Medulla oblongata (tissue), 1 donor: ENCODE measurements at regions not wholly inside any gene's neighbourhood (a gene's known extent, or its start where the extent isn't known, plus 50 kb on each side); places are given as distances from the start of the nearest gene placed in this dataset.
"Not testable (repeated sequence)": the region's sequence is repeated elsewhere in the genome, so short reads cannot be mapped to it uniquely, and the experiment has no call there.

Experiments used
- DNase-seq: peaks from one replicate; pipeline ENCODE4 v3.0.0-alpha.2; 2015; ENCODE audit errors: extremely low spot score

DNA sequence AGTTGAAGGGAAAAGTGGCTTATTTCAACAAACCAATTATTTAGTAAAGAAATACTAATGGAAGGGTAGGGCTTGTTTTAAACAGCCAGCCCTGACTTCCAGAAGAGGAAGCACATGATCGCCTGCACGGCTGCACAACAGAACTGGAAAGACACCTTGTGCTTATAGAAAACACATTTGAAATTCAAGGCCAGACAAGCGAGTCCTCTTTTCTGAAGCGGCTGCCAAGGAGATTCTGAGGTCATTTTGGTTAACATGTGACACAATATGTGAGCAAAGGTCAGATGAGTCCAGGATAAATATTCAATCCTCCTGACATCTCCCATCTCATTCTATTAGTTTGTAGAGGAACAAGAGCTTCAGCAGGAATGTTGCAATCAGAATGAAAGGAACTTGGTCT, 461.4 kb upstream of the ST8SIA4 start:
- DNase-seq = peak; percentile 4

DNA sequence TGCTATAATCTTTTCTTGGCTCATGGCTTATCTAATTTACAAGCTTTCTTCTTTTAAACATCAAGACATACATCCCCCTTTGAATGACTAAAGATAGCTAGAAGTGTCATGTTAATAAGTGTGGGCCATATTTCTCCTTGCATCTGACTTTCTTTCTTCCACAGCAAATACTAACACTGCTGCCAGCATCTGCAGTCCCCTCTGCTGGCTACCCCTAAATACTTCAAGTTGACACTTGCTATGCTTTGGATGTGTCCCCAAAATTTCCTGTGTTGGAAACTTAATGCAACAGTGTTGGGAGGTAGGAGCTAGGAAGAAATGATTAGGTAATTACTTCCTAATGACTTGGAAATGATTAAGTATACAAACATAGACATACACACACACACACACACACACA, 459.0 kb upstream of the ST8SIA4 start:
- no peak for DNase-seq

GRCh38 chr5:101346906-101347305, 443.8 kb upstream of the ST8SIA4 start:
- no peak for DNase-seq

GRCh38 chr5:101346447-101346846, 443.4 kb upstream of the ST8SIA4 start:
- no peak for DNase-seq

- DNase-seq = no peak
Measured at GRCh38 chr5:101338226-101338625, 435.1 kb upstream of the ST8SIA4 start.

DNA sequence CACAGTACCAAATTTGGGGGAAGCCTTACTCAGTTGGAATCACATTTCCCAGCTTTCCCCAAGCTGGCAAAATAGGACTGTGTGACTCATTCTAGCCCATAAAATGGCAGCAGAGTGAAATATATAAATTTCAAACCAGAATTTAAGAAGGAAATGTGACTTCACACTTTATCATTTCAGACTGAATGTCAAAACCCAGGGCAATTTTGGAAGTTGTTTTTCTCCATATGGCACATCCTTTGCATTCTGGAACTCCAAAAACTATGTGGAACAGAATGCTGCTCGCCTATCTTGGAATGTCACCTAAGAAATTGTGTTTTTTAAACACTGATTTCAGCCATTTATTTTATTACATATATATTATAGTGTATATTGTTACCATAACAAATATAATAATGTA, 424.7 kb upstream of the ST8SIA4 start:
- no peak for DNase-seq

GRCh38 chr5:101326766-101327165, 423.7 kb upstream of the ST8SIA4 start:
- DNase-seq = no peak

GRCh38 chr5:101316401-101316800, 413.3 kb upstream of the ST8SIA4 start:
- DNase-seq = not testable (repeated sequence)

DNA sequence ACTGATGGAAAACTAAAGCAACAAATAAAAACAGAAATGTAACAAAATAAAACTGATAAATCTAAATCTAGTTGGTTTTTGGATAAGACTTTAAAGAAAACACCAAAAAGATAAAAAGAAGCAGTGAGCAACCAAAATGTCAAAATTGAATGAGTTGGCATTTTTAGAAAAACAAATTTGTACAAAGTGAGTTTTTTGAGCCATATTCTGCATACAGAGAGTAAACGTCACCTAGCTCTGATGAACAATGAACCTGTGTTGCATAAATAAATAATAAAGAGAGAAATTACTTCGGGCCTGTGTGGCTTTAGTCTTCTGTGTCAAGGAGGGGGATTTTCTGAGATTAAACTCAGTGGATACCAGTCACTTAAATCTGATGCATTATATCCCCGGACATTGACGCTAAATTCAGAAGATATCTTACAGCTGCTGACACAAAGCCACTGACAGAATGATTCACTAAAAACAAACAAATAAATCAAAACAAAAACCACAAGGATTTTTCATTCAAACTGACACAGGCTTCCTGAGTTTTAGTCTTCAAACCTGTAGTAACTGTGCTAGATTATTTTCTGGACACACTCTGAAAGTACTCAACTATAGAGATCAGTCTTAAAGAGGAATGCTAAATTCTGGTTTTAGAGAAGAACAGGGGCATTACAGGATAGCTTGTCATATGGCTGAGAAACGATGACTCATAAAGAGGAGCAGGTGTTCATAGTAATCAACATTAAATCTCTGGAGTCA, 403.5 kb upstream of the ST8SIA4 start:
- no peak for DNase-seq

GRCh38 chr5:101296477-101296876, 393.4 kb upstream of the ST8SIA4 start:
- no peak for DNase-seq

DNA sequence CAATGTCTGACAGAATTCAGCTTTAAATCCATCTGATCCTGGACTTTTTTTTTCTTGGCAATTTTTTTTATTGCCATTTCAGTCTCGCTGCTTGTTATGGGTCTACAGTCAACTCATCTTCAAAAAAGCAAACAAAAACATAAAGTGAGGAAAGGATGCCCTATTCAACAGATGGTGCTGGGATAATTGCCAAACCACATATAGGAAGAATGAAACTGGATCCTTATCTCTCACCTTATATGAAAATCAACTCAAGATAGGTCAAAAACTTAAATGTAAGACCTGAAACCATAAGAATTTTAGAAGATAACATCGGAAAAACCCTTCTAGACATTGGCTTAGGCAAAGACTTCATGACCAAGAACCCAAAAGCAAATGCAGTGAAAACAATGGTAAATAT, 389.1 kb upstream of the ST8SIA4 start:
- DNase-seq = no peak

DNA sequence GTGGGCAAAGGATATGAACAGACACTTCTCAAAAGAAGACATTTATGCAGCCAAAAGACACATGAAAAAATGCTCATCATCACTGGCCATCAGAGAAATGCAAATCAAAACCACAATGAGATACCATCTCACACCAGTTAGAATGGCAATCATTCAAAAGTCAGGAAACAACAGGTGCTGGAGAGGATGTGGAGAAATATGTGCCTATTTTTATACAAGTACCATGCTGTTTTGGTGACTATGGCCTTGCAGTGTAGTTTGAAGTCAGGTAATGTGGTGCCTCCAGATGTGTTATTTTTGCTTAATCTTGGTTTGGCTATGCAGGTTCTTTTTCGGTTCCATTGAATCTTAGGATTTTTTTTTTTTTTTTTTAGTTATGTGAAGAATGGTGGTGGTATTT, 387.7 kb upstream of the ST8SIA4 start:
- DNase-seq = not testable (repeated sequence)

- no peak for DNase-seq
Measured at GRCh38 chr5:101288633-101289032, 385.6 kb upstream of the ST8SIA4 start.

GRCh38 chr5:101284736-101285375, 381.8 kb upstream of the ST8SIA4 start:
- DNase-seq = no peak

DNA sequence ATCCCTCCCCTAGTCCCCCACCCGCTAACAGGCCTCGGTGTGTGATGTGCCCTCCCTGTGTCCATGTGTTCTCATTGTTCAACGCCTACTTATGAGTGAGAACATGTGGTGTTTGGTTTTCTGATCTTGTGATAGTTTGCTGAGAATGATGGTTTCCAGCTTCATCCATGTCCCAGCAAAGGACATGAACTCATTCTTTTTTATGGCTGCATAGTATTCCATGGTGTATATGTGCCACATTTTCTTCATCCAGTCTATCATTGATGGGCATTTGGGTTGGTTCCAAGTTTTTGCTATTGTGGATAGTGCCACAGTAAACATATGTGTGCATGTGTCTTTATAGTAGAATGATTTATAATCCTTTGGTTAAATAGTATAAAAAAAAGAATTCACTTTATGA, 380.9 kb upstream of the ST8SIA4 start:
- DNase-seq = not testable (repeated sequence)

DNA sequence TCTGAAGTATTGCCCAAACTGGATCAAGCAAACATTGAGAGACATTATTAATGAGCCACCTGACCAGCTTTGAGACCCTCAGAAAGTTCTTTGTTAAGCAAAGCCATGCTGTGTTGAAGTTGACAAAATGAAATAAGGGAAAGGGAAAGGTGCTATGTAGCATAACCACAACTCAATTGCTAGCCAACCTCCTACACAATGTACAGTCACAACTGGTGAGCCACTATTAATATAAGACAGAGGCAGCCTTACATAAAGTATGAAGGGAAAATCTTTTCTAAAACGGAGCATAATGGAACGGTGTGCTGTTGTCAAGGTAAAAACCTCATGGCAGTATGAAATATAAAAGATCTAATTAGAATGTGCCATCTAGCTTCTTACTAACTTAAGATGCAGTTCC, 375.8 kb upstream of the ST8SIA4 start:
- DNase-seq = no peak

GRCh38 chr5:101278011-101278687, 375.1 kb upstream of the ST8SIA4 start:
- no peak for DNase-seq

DNA sequence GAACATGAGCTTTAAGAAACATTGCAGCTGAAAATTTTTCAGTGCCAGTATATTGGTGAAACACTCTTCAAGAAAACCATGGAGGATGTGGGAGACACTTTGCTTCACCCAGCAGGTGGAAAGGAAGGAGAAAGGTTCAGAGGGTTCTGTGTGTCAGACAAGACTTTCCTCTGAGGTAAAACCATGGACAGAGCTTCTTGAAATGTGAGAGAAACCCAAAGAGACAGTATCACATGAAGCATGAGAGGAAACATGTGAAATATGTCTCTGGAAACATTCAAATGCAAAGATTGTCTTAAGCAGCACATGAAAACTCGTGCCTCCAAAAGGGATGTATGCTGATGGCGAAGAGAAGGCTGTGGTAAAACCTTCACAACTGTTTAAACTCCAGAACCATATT, 368.9 kb upstream of the ST8SIA4 start:
- no peak for DNase-seq

DNA sequence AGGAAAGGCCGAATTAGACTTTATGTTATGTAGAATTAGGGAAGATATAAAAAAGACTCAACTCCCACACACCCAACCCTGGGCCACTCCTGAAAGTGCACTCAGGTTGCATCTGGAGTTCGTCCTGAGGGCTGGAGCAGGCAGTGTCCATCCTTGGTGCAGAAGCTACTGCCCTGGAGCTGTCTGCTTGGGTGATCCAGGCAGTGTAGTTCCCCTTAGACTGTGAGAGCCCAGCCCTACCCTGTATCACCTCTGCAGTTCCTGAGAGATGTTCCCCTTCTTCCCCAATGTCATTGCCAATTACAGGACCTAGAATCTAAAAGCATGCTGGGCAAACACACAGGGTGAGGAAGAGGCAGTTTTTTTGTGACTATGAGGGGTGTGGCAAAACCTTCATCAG, 368.3 kb upstream of the ST8SIA4 start:
- DNase-seq = no peak

- DNase-seq = no peak
Measured at GRCh38 chr5:101260857-101261256, 357.8 kb upstream of the ST8SIA4 start.

- DNase-seq = no peak
Measured at GRCh38 chr5:101253096-101253495, 350.0 kb upstream of the ST8SIA4 start.

- no peak for DNase-seq
Measured at GRCh38 chr5:101244621-101245020, 341.5 kb upstream of the ST8SIA4 start.

DNA sequence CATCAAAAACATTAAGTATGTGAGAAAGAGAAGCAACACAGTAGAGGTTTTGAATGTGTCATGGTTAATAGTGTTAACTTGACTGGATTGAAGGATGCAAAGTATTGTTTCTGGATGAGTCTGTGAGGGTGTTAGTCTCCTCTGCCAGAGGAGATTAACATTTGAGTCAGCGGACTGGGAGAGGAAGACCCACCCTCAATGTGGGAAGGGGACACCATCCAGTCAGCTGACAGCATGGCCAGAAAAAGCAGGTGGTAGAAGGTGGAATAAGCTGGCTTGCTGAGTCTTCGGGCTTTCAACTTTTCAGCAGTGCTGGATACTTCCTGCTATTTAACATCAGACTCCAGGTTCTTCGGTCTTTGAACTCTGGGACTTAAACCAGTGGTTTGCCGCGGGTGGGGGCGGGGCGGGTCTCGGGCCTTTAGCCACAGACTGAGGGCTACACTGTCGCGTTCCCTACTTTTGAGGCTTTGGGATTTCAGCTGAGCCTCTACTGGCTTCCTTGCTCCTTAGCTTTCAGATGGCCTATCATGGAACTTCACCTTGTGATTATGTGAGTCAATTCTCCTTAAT, 309.9 kb upstream of the ST8SIA4 start:
- no peak for DNase-seq
